ENCODE measurements at regions not wholly inside any gene's neighbourhood (a gene's known extent, or its start where the extent isn't known, plus 50 kb on each side); places are given as distances from the start of the nearest gene placed in this dataset.

DNA sequence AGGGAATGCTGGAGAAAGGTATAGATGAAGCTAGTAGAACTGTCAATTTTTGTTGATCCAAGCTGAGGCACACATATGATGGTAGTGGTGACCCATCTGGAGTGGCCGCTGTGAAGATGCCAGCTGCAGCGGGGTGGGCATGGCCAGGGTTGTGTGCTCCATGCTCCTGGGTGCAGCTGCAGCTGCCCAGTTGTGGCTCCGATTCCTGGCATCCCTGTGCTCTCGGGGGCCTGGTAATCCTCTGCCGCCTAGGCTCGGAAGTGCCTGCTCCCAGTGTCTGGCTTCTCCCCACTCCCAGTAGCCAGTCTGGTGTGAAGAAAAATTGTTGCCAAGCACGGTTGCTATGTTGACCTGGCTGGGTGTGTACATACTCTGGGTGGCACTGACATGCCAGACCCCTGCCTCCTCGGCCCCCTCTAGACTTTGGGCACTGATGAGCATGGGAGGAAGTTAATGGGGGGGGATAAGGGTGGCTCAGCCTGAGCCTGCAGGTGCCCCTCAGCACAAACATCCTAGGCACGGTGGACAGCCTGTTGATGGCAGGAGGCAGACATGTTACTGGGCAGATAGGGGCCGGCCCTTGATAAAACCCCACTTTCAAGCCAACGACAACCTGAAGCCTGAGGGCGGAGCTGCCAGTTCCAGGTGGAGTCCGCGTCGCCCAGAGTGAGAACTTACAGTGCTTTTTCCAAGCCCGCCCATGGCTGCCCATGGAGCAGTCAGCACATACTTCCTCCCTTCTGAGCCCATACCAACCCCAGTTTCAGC lies 1400.7 kb downstream of the PCDH9 start:
- TF ChIP-seq SNAI2 (CRISPR knock-in tag; IDR thresholded peaks at IDR 0.05) (no peak), PPARA (CRISPR knock-in tag; IDR thresholded peaks at IDR 0.05; ENCODE audit: borderline replicate concordance) (no peak), TSHZ2 (CRISPR knock-in tag; IDR thresholded peaks at IDR 0.05) (no peak)
- ATAC-seq = no peak

GRCh38 chr13:65826657-65827056 lies 1403.5 kb downstream of the PCDH9 start:
- ATAC-seq = no peak
- TF ChIP-seq, protein P1, sequence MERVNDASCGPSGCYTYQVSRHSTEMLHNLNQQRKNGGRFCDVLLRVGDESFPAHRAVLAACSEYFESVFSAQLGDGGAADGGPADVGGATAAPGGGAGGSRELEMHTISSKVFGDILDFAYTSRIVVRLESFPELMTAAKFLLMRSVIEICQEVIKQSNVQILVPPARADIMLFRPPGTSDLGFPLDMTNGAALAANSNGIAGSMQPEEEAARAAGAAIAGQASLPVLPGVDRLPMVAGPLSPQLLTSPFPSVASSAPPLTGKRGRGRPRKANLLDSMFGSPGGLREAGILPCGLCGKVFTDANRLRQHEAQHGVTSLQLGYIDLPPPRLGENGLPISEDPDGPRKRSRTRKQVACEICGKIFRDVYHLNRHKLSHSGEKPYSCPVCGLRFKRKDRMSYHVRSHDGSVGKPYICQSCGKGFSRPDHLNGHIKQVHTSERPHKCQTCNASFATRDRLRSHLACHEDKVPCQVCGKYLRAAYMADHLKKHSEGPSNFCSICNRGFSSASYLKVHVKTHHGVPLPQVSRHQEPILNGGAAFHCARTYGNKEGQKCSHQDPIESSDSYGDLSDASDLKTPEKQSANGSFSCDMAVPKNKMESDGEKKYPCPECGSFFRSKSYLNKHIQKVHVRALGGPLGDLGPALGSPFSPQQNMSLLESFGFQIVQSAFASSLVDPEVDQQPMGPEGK (CRISPR knock-in tag; IDR thresholded peaks at IDR 0.05; ENCODE audit: borderline replicate concordance) = no peak
- peak; percentile 33; the same call in 1 of the 2 replicates for TF ChIP-seq TCF4 (CRISPR knock-in tag; IDR thresholded peaks at IDR 0.05; ENCODE audit: borderline replicate concordance)

DNA sequence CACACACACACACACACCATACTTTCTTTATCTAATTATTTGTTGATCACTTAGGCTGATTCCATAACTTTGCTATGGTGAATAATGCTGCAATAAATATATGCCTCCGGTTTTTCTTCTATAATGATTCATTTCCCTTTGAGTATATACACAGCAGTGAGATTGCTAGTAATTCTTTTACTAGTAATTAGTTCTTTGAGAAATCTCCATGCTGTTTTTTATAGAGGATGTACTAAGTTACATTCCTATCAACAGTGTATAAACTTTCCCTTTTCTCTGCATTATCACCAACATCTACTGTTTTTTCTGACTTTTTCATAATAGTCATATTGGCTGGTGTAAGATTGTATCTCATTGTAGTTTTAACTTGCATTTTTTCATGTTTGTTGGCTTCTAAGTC lies 1405.1 kb downstream of the PCDH9 start:
- TF ChIP-seq, protein P2, sequence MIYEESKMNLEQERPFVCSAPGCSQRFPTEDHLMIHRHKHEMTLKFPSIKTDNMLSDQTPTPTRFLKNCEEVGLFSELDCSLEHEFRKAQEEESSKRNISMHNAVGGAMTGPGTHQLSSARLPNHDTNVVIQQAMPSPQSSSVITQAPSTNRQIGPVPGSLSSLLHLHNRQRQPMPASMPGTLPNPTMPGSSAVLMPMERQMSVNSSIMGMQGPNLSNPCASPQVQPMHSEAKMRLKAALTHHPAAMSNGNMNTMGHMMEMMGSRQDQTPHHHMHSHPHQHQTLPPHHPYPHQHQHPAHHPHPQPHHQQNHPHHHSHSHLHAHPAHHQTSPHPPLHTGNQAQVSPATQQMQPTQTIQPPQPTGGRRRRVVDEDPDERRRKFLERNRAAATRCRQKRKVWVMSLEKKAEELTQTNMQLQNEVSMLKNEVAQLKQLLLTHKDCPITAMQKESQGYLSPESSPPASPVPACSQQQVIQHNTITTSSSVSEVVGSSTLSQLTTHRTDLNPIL (CRISPR knock-in tag; IDR thresholded peaks at IDR 0.05; ENCODE audit: low read depth) = no peak
- no peak for TF ChIP-seq BACH2 (CRISPR knock-in tag; IDR thresholded peaks at IDR 0.05; ENCODE audit: borderline replicate concordance)
- TF ChIP-seq ARNTL (CRISPR knock-in tag; IDR thresholded peaks at IDR 0.05; ENCODE audit: borderline replicate concordance, low read depth) = no peak
- TF ChIP-seq CSRNP3 (CRISPR knock-in tag; IDR thresholded peaks at IDR 0.05) = no peak
- no peak for TF ChIP-seq TSHZ2 (CRISPR knock-in tag; IDR thresholded peaks at IDR 0.05)
- no peak for TF ChIP-seq RARB (CRISPR knock-in tag; IDR thresholded peaks at IDR 0.05)
- TF ChIP-seq, protein P3, sequence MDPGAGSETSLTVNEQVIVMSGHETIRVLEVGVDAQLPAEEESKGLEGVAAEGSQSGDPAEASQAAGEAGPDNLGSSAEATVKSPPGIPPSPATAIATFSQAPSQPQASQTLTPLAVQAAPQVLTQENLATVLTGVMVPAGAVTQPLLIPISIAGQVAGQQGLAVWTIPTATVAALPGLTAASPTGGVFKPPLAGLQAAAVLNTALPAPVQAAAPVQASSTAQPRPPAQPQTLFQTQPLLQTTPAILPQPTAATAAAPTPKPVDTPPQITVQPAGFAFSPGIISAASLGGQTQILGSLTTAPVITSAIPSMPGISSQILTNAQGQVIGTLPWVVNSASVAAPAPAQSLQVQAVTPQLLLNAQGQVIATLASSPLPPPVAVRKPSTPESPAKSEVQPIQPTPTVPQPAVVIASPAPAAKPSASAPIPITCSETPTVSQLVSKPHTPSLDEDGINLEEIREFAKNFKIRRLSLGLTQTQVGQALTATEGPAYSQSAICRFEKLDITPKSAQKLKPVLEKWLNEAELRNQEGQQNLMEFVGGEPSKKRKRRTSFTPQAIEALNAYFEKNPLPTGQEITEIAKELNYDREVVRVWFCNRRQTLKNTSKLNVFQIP (CRISPR knock-in tag; IDR thresholded peaks at IDR 0.05; ENCODE audit: borderline replicate concordance, low read depth) = no peak
- TF ChIP-seq GLIS3 (CRISPR knock-in tag; IDR thresholded peaks at IDR 0.05) = no peak
- no peak for TF ChIP-seq TCF4 (CRISPR knock-in tag; IDR thresholded peaks at IDR 0.05; ENCODE audit: borderline replicate concordance)
- no peak for TF ChIP-seq ESRRG (CRISPR knock-in tag; IDR thresholded peaks at IDR 0.05)
- TF ChIP-seq CSDC2 (CRISPR knock-in tag; IDR thresholded peaks at IDR 0.05) = no peak
- no peak for TF ChIP-seq ISL1 (CRISPR knock-in tag; IDR thresholded peaks at IDR 0.05)
- no peak for TF ChIP-seq PPARA (CRISPR knock-in tag; IDR thresholded peaks at IDR 0.05; ENCODE audit: borderline replicate concordance)
- ATAC-seq = no peak
